ENCODE measurements at regions not wholly inside any gene's neighbourhood (a gene's known extent, or its start where the extent isn't known, plus 50 kb on each side); places are given as distances from the start of the nearest gene placed in this dataset.

DNA sequence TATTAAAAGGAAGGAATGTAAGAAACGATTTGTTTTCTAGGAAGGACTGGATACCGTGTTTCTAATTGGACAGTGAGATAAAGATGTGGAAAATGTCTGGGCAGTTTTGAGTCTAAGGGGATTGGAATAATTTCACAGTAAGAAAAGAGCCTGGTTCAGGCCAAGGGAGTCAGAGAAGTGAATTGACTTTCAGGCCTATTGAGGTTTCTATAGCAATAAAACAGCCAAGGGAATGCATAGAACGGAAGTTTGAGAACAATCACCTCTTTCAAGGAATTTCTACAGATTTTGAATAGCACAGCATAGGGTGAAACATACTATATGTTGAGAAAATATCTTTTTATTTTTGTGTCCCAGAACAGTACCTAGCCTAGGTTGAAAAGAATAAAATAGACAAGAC lies 271.6 kb upstream of the TRPM3 start:
- Mint-ChIP-seq H3K27me3 (peaks cover 4% of the 10 kb centered on the region), H3K27ac (no peak overlapping the region), H3K4me3 (no peak overlapping the region), H3K9me3 (no peaks in the 10 kb centered on the region), H3K4me1 (ENCODE audit: low read depth) (no peaks in the 10 kb centered on the region), H3K36me3 (ENCODE audit: low read depth) (no peaks in the 10 kb centered on the region)
- DNase-seq (no peak), ATAC-seq (ENCODE audit: poor library complexity) (no peak)
- Histone ChIP-seq H3K4me3 (ENCODE audit: low read length) (no peak overlapping the region), H3K9me3 (ENCODE audit: control insufficient read depth in 1 of 2, insufficient read depth in 1 of 2, low read length in 2 of 2) (no peaks in the 10 kb centered on the region), H3K36me3 (ENCODE audit: insufficient read depth, low read length) (no peaks in the 10 kb centered on the region), H3K27me3 (ENCODE audit: control insufficient read depth in 1 of 2, insufficient read depth in 2 of 2, low read length in 2 of 2) (no peaks in the 10 kb centered on the region), H3K4me1 (ENCODE audit: insufficient read depth, low read length) (no peaks in the 10 kb centered on the region), H3K27ac (ENCODE audit: low read depth in 1 of 2, low read length in 2 of 2) (no peak overlapping the region)
- TF ChIP-seq CTCF (IDR thresholded peaks at IDR 0.05): no peak
- ChIA-PET POLR2A (no interaction called here), CTCF (no interaction called here)
- intact Hi-C loops (cut with DNase I, micrococcal nuclease): loop anchor here in 1 of 2 experiments (10.0 kb wide), 1 partner anchor 58 kb away; no protein-coding TSS in a partner anchor

- ATAC-seq (ENCODE audit: poor library complexity) (no peak), DNase-seq (no peak)
- CTCF ChIA-PET: no interaction called here
- Histone ChIP-seq H3K4me1 (ENCODE audit: insufficient read depth, low read length) (no peaks in the 10 kb centered on the region), H3K27ac (ENCODE audit: low read depth in 1 of 2, low read length in 2 of 2) (no peak overlapping the region), H3K4me3 (ENCODE audit: low read length) (no peak overlapping the region), H3K27me3 (ENCODE audit: control insufficient read depth in 1 of 2, insufficient read depth in 2 of 2, low read length in 2 of 2) (no peaks in the 10 kb centered on the region), H3K9me3 (ENCODE audit: control insufficient read depth in 1 of 2, insufficient read depth in 1 of 2, low read length in 2 of 2) (no peaks in the 10 kb centered on the region), H3K36me3 (ENCODE audit: insufficient read depth, low read length) (no peaks in the 10 kb centered on the region)
- Mint-ChIP-seq H3K9me3 (no peaks in the 10 kb centered on the region), H3K36me3 (ENCODE audit: low read depth) (no peaks in the 10 kb centered on the region), H3K4me3 (no peak overlapping the region), H3K4me1 (ENCODE audit: low read depth) (no peaks in the 10 kb centered on the region), H3K27me3 (no peaks in the 10 kb centered on the region), H3K27ac (no peak overlapping the region)
- POLR2A ChIA-PET: no interaction called here
- intact Hi-C loops (cut with DNase I, micrococcal nuclease): no loop called here
- TF ChIP-seq CTCF (IDR thresholded peaks at IDR 0.05): no peak
Measured at GRCh38 chr9:71384343-71384742, 262.9 kb upstream of the TRPM3 start.

DNA sequence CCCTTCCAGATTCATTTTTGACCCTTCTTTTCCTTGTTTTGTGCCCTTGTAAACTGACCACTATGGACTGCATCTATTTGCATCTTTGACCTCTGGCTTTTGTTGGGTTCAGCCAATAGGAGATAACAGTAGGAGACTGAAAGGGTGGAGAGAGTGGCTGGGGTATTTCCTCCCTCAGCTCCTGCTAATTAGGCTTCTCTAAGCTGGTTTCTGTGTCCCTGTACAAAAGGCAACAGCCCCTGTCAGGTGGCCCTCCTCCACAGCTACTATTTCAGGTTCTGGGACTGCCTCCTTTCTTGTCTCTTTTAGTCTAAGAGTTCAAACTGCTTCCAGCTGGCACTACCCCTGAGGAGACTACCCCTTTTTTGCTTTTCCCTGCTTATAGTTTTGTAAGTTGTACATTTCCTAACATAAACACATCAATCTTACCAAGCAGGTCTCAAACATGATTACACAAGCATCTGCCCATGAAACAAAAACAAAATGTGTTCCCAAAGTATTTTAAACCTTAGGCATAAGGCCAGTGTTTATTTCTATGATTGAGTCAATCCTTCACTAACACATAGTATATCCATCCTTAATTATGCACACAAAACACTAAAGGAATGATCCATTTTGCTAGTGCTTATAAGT lies 262.0 kb upstream of the TRPM3 start:
- intact Hi-C loops (cut with DNase I, micrococcal nuclease): no loop called here
- Histone ChIP-seq H3K9me3 (ENCODE audit: control insufficient read depth in 1 of 2, insufficient read depth in 1 of 2, low read length in 2 of 2) (no peaks in the 10 kb centered on the region), H3K4me3 (ENCODE audit: low read length) (no peak overlapping the region), H3K36me3 (ENCODE audit: insufficient read depth, low read length) (no peaks in the 10 kb centered on the region), H3K4me1 (ENCODE audit: insufficient read depth, low read length) (no peaks in the 10 kb centered on the region), H3K27me3 (ENCODE audit: control insufficient read depth in 1 of 2, insufficient read depth in 2 of 2, low read length in 2 of 2) (no peaks in the 10 kb centered on the region), H3K27ac (ENCODE audit: low read depth in 1 of 2, low read length in 2 of 2) (no peak overlapping the region)
- TF ChIP-seq CTCF (IDR thresholded peaks at IDR 0.05): no peak
- ChIA-PET POLR2A (no interaction called here), CTCF (no interaction called here)
- DNase-seq (no peak), ATAC-seq (ENCODE audit: poor library complexity) (no peak)
- no peaks in the 10 kb centered on the region for H3K9me3 Mint-ChIP-seq
- no peaks in the 10 kb centered on the region for H3K27me3 Mint-ChIP-seq
- no peaks in the 10 kb centered on the region for H3K4me1 Mint-ChIP-seq (ENCODE audit: low read depth)
- H3K27ac Mint-ChIP-seq: no peak overlapping the region
- no peak overlapping the region for H3K4me3 Mint-ChIP-seq
- no peaks in the 10 kb centered on the region for H3K36me3 Mint-ChIP-seq (ENCODE audit: low read depth)

Data from CD4-positive, alpha-beta T cell (primary cell).